GM18951 (cell line): ENCODE measurements at regions not wholly inside any gene's neighbourhood (a gene's known extent, or its start where the extent isn't known, plus 50 kb on each side); places are given as distances from the start of the nearest gene placed in this dataset.
"Not testable (repeated sequence)": the region's sequence is repeated elsewhere in the genome, so short reads cannot be mapped to it uniquely, and the experiment has no call there.

Source experiments
- POLR2A ChIP-seq: IDR thresholded peaks from 4 replicates; pipeline ENCODE4 v1.6.1; 2011; ENCODE audit warnings: mild to moderate bottlenecking; ENCODE audit not compliant: insufficient read length, insufficient read depth; ENCODE audit errors: extremely low read depth
- in situ Hi-C: fragments of 300-500 bp; cut with MboI; formaldehyde crosslinking; loops from one replicate; pipeline ENCODE4 v1.12.0; 2022; ENCODE audit warnings: low sequenced_read_pairs, mixed read lengths, inconsistent platforms; ENCODE audit not compliant: unreplicated experiment

GRCh38 chr15:38631119-38632075 is 66.8 kb upstream of the RASGRP1 start:
- in situ Hi-C loops: no loop called here
- TF ChIP-seq POLR2A: no peak

GRCh38 chr15:38635170-38635569 is 70.6 kb upstream of the RASGRP1 start:
- TF ChIP-seq POLR2A: no peak
- in situ Hi-C loops: no loop called here

GRCh38 chr15:38636597-38636996 is 72.0 kb upstream of the RASGRP1 start:
- no peak for TF ChIP-seq POLR2A
- in situ Hi-C loops: no loop called here

- in situ Hi-C loops: no loop called here
- TF ChIP-seq POLR2A: no peak
Measured at GRCh38 chr15:38638126-38638525, 73.5 kb upstream of the RASGRP1 start.

- in situ Hi-C loops: no loop called here
- no peak for TF ChIP-seq POLR2A
Measured at GRCh38 chr15:38638811-38639210, 74.2 kb upstream of the RASGRP1 start.

- TF ChIP-seq POLR2A: no peak
- in situ Hi-C loops: no loop called here
Measured at GRCh38 chr15:38642689-38643270, 78.2 kb upstream of the RASGRP1 start.

GRCh38 chr15:38644353-38644752 is 79.7 kb upstream of the RASGRP1 start:
- in situ Hi-C loops: not testable (repeated sequence)

- in situ Hi-C loops: no loop called here
- no peak for TF ChIP-seq POLR2A
Measured at GRCh38 chr15:38646716-38647115, 82.1 kb upstream of the RASGRP1 start.

GRCh38 chr15:38647683-38648082 is 83.1 kb upstream of the RASGRP1 start:
- no peak for TF ChIP-seq POLR2A
- in situ Hi-C loops: no loop called here

GRCh38 chr15:38648121-38648843 is 83.7 kb upstream of the RASGRP1 start:
- in situ Hi-C loops: no loop called here
- TF ChIP-seq POLR2A: no peak

- in situ Hi-C loops: no loop called here
- TF ChIP-seq POLR2A: no peak
Measured at GRCh38 chr15:38650384-38650783, 85.8 kb upstream of the RASGRP1 start.

- in situ Hi-C loops: no loop called here
- TF ChIP-seq POLR2A: no peak
Measured at GRCh38 chr15:38650936-38651327, 86.3 kb upstream of the RASGRP1 start.

GRCh38 chr15:38651328-38652038 is 86.9 kb upstream of the RASGRP1 start:
- in situ Hi-C loops: no loop called here
- no peak for TF ChIP-seq POLR2A

- TF ChIP-seq POLR2A: no peak
- in situ Hi-C loops: no loop called here
Measured at GRCh38 chr15:38652183-38652794, 87.7 kb upstream of the RASGRP1 start.
